Peyer's patch (tissue), 4 donors: ENCODE measurements at regions not wholly inside any gene's neighbourhood (a gene's known extent, or its start where the extent isn't known, plus 50 kb on each side); places are given as distances from the start of the nearest gene placed in this dataset.
"Not testable (repeated sequence)": the region's sequence is repeated elsewhere in the genome, so short reads cannot be mapped to it uniquely, and the experiment has no call there.

ENCODE experiments used
- DNase-seq, 3 donors: peaks; one replicate each; pipeline ENCODE4 v3.0.0-alpha.2; 2017 to 2019
- H3K27ac ChIP-seq, 4 donors: fragments of 200-600 bp; sonication (generic); one replicate each; pipeline ENCODE4 v1.5.1; 2016 to 2019
- H3K27me3 ChIP-seq, 2 donors: fragments of 200-600 bp; sonication (generic); one replicate each; pipeline ENCODE4 v1.5.1; 2019
- H3K36me3 ChIP-seq, 3 donors: fragments of 200-600 bp; sonication (generic); one replicate each; pipeline ENCODE4 v1.5.1; 2016 to 2019
- H3K4me1 ChIP-seq, 4 donors: fragments of 200-600 bp; sonication (generic); one replicate each; pipeline ENCODE4 v1.5.1; 2016 to 2019
- H3K4me3 ChIP-seq, 4 donors: fragments of 200-600 bp; sonication (generic); 1 replicate in 3 of 4; 2 replicates in 1 of 4; pipeline ENCODE4 v1.5.1; 2016 to 2019; ENCODE audit warnings: mild to moderate bottlenecking in 1 of 4
- H3K9me3 ChIP-seq, 4 donors: fragments of 200-600 bp; sonication (generic); one replicate each; pipeline ENCODE4 v1.5.1; 2016 to 2019; ENCODE audit warnings: mild to moderate bottlenecking in 1 of 4
- CTCF ChIP-seq, 6 experiments: fragments of 450-650 bp in 4 of 6; fragments of 200-600 bp in 2 of 6; sonication (generic) in 1 of 6; IDR thresholded peaks; one replicate each; pipeline ENCODE4 v1.5.1; 2017 to 2019; ENCODE audit warnings: antibody characterized with exemption in 6 of 6, mild to moderate bottlenecking in 3 of 6, moderate library complexity in 1 of 6
- POLR2A ChIP-seq, 2 donors: fragments of 450-650 bp; IDR thresholded peaks; one replicate each; pipeline ENCODE4 v1.5.1; 2017; ENCODE audit warnings: antibody characterized with exemption in 2 of 2, mild to moderate bottlenecking in 2 of 2, moderate library complexity in 2 of 2

- H3K9me3 ChIP-seq, result no peaks in the 10 kb centered on the region
- no peak overlapping the region for H3K4me3 ChIP-seq
- TF ChIP-seq CTCF (IDR thresholded peaks at IDR 0.05) (no peak), POLR2A (IDR thresholded peaks at IDR 0.05) (no peak)
- no peaks in the 10 kb centered on the region for H3K36me3 ChIP-seq
- H3K4me1 ChIP-seq, result no peaks in the 10 kb centered on the region
- no peak overlapping the region for H3K27ac ChIP-seq
- H3K27me3 ChIP-seq, result no peaks in the 10 kb centered on the region
- DNase-seq, result no peak
These were observed 584.1 kb downstream of the TFAP2A start for GRCh38 chr6:9830808-9831207.

- no peak overlapping the region for H3K27ac ChIP-seq
- no peaks in the 10 kb centered on the region for H3K27me3 ChIP-seq
- H3K4me1 ChIP-seq, result no peaks in the 10 kb centered on the region
- H3K4me3 ChIP-seq, result no peak overlapping the region
- TF ChIP-seq POLR2A (IDR thresholded peaks at IDR 0.05), result no peak
- no peak for TF ChIP-seq CTCF (IDR thresholded peaks at IDR 0.05)
- no peaks in the 10 kb centered on the region for H3K9me3 ChIP-seq
- H3K36me3 ChIP-seq, result no peaks in the 10 kb centered on the region
- DNase-seq, result no peak
These were observed 589.3 kb downstream of the TFAP2A start for GRCh38 chr6:9825526-9825925.

- H3K27ac ChIP-seq, H3K27me3 ChIP-seq, H3K4me1 ChIP-seq, H3K4me3 ChIP-seq, H3K36me3 ChIP-seq, H3K9me3 ChIP-seq, DNase-seq: not testable (repeated sequence)
These were observed 604.1 kb downstream of the TFAP2A start for GRCh38 chr6:9810727-9811126.

DNA sequence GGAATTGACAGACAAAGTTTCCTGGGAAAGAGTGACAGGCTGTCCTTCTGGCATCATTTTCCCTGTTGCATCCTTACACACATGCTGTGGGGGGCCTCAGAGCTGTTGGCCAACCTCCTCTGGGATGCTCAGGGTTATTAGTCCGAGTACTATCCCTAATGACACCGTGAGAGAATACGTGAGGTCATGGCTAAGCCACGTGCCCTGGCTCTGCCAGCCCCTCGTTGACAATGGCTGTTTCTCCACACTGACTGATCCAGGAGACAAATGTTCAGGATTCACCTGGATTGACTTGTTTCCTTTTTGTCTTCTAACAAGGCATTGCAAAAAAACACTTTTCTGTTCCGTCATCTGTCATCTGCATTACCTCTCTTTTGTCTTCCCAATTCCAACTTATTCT lies 604.6 kb downstream of the TFAP2A start:
- no peak for DNase-seq
- TF ChIP-seq POLR2A (IDR thresholded peaks at IDR 0.05) (no peak), CTCF (IDR thresholded peaks at IDR 0.05) (no peak)
- H3K4me1 ChIP-seq, result no peaks in the 10 kb centered on the region
- no peaks in the 10 kb centered on the region for H3K9me3 ChIP-seq
- H3K27ac ChIP-seq, result no peak overlapping the region
- no peaks in the 10 kb centered on the region for H3K36me3 ChIP-seq
- no peaks in the 10 kb centered on the region for H3K27me3 ChIP-seq
- H3K4me3 ChIP-seq, result no peak overlapping the region

DNA sequence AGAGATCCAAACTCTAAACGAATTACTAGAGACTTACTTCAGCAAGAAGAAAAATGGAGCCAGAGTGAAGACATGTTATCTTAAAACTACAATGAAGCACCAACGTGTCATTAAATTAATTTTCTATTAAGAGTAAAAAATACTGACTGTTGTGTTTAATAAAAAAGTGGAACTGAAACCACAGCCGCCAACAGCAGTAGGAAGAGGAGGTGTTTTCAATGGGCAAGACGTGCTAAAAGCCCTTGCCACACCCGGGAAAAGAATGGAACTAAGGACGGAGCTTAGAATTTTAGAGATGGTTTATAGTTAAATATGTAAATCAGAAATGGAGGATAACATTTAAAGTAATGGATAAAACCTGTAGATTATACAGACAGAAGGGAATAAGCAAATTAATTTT lies 608.7 kb downstream of the TFAP2A start:
- Histone ChIP-seq H3K4me1 (no peaks in the 10 kb centered on the region), H3K36me3 (no peaks in the 10 kb centered on the region), H3K27me3 (no peaks in the 10 kb centered on the region), H3K9me3 (no peaks in the 10 kb centered on the region), H3K27ac (no peak overlapping the region), H3K4me3 (no peak overlapping the region)
- no peak for DNase-seq
- no peak for TF ChIP-seq CTCF (IDR thresholded peaks at IDR 0.05)
- no peak for TF ChIP-seq POLR2A (IDR thresholded peaks at IDR 0.05)

GRCh38 chr6:9801249-9801754 lies 613.6 kb downstream of the TFAP2A start:
- H3K27me3 ChIP-seq, result no peaks in the 10 kb centered on the region
- no peaks in the 10 kb centered on the region for H3K4me1 ChIP-seq
- DNase-seq, result no peak
- no peak overlapping the region for H3K27ac ChIP-seq
- no peak for TF ChIP-seq POLR2A (IDR thresholded peaks at IDR 0.05)
- TF ChIP-seq CTCF (IDR thresholded peaks at IDR 0.05), result no peak
- H3K9me3 ChIP-seq, result no peaks in the 10 kb centered on the region
- H3K36me3 ChIP-seq, result no peaks in the 10 kb centered on the region
- H3K4me3 ChIP-seq, result no peak overlapping the region
